ENCODE measurements at regions not wholly inside any gene's neighbourhood (a gene's known extent, or its start where the extent isn't known, plus 50 kb on each side); places are given as distances from the start of the nearest gene placed in this dataset.

DNA sequence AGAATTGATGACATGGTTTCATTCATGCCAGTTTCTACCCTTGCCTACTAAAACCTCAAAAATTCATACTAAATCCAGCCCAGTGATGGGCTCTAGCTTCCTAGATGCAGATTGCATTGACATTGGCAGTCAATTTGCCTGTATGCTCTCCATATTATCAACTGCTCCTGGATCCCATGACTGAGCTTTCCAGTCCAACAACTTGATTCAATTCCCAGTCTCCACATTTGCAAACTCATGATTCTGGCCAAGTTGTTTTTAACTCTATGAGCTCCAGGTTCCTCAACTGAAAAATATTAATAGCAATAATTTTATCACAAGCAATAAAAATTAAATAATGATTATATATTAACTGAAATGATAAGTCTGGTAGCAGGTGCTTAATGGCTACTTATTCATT is 51.0 kb upstream of the DSC1 start:
- no peak overlapping the region for H3K27ac Mint-ChIP-seq
- H3K36me3 Mint-ChIP-seq (ENCODE audit: low read depth), result no peaks in the 10 kb centered on the region
- H3K4me3 Mint-ChIP-seq, result no peak overlapping the region
- H3K9me3 Mint-ChIP-seq, result no peaks in the 10 kb centered on the region
- no peak for DNase-seq
- no peaks in the 10 kb centered on the region for H3K4me1 Mint-ChIP-seq (ENCODE audit: low read depth)
- H3K27me3 Mint-ChIP-seq (ENCODE audit: low read depth), result no peaks in the 10 kb centered on the region
- CTCF ChIA-PET, result no interaction called here
- intact Hi-C loops (cut with micrococcal nuclease), result no loop called here

DNA sequence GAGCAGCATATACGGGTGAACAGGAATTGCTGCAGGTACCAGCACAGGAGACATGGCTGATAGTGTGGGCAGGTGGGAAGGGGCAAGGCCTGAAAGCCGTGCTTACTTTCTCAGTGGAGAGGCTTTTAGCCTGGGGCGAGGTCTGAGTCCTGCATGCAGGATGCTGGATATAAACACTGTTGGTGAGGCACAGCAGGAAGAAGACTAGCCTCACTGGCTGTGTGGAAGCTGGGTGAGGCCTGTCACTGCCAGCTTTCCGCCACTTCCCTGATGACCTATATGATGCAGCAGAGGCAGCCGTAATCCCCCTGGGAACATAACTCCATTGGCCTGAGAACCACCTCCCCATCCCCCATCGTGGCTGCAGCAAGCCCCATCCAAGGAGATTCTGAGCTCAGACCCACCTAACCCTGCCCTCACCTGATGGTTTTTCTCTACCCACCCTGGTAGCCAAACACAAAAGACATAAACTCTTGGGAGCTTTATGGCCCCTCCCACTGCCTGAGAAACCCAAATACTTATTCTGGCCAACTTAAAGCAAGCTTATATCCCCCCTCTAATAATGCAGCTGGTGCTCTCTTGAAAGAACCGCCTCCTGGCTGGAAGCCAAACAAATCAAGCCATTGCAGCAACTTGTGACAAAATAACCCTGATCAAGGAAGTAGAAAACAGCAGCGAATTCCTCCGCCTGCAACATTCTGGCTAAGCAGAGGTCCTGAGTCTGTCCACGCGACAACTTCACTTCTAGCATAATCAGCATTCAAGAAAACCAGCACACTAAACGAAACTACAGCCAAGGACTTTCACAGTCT is 54.6 kb upstream of the DSC1 start:
- Mint-ChIP-seq H3K4me3 (no peak overlapping the region), H3K27me3 (ENCODE audit: low read depth) (no peaks in the 10 kb centered on the region), H3K36me3 (ENCODE audit: low read depth) (no peaks in the 10 kb centered on the region), H3K27ac (no peak overlapping the region), H3K9me3 (peaks cover 12% of the 10 kb centered on the region), H3K4me1 (ENCODE audit: low read depth) (no peaks in the 10 kb centered on the region)
- intact Hi-C loops (cut with micrococcal nuclease), result no loop called here
- CTCF ChIA-PET, result no interaction called here
- no peak for DNase-seq

DNA sequence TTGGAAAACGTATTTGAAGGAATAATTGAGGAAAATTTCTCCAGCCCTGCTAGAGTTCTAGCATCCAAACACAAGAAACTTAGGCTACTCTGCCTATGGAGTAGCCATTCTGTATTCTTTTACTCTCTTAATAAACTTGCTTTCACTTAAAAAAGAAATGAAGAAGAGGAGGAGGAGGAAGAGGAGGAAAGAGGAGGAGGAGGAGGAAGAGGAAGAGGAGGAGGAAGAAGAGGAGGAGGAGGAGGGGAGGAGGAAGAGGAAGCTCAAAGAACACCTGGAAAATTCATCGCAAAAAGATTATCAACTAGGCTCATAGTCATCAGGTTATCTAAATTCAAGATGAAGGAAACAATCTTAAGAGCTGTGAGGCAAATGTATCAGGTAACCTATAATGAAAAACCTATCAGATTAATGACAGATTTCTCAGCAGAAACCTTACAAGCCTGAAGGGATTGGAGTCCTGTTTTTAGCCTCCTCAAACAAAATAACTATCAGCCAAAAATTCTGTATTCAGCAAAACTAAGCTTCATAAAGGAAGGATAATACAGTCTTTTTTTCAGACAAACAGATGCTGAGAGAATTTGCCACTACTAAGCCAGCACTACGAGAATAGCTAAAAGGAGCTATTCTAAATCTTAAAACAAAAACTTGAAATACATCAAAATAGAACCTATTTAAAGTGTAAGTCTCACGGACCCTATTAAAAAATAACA is 56.2 kb upstream of the DSC1 start:
- Mint-ChIP-seq H3K9me3 (peaks cover 15% of the 10 kb centered on the region), H3K27me3 (ENCODE audit: low read depth) (no peaks in the 10 kb centered on the region), H3K4me1 (ENCODE audit: low read depth) (no peaks in the 10 kb centered on the region), H3K36me3 (ENCODE audit: low read depth) (no peaks in the 10 kb centered on the region), H3K27ac (no peak overlapping the region), H3K4me3 (no peak overlapping the region)
- CTCF ChIA-PET, result no interaction called here
- no peak for DNase-seq
- intact Hi-C loops (cut with micrococcal nuclease), result no loop called here

DNA sequence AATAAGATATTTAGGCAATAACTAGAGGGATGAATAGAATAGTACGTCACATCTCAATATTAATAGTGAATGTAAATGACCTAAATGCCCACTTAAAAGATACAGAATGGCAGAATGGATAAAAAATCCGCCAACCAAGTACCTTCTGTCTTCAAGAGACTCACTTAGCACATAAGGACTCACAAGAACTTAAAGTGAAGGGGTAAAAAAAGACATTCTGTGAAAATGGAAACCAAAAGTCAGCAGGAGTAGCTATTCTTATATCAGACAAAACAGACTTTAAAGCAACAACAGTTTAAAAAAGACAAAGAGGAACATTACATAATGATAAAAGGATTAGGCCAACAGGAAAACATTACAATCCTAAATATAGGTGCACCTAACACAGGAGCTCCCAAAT is 56.7 kb upstream of the DSC1 start:
- Mint-ChIP-seq H3K9me3 (peaks cover 15% of the 10 kb centered on the region), H3K4me3 (no peak overlapping the region), H3K36me3 (ENCODE audit: low read depth) (no peaks in the 10 kb centered on the region), H3K27me3 (ENCODE audit: low read depth) (no peaks in the 10 kb centered on the region), H3K27ac (no peak overlapping the region), H3K4me1 (ENCODE audit: low read depth) (no peaks in the 10 kb centered on the region)
- CTCF ChIA-PET, result no interaction called here
- DNase-seq, result no peak
- intact Hi-C loops (cut with micrococcal nuclease), result no loop called here

DNA sequence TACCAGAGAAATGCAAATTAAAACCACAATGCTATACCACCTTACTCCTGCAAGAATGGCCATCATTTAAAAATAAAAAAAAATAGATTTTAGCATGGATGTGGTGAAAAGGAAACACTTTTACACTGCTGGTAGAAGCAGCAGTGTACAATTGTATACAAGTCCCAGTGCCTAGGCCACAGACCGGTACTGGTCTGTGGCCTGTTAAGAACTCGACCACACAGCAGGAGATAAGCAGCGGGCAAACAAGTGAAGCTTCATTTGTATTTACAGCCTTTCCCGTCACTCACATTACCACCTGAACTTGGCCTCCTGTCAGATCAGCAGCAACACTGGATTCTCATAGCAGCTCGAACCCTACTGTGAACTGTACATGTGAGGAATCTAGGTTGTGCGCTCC is 60.7 kb upstream of the DSC1 start:
- Mint-ChIP-seq H3K9me3 (peaks cover 17% of the 10 kb centered on the region), H3K36me3 (ENCODE audit: low read depth) (no peaks in the 10 kb centered on the region), H3K27ac (no peak overlapping the region), H3K4me3 (no peak overlapping the region), H3K4me1 (ENCODE audit: low read depth) (no peaks in the 10 kb centered on the region), H3K27me3 (ENCODE audit: low read depth) (no peaks in the 10 kb centered on the region)
- intact Hi-C loops (cut with micrococcal nuclease), result no loop called here
- DNase-seq, result no peak
- CTCF ChIA-PET, result no interaction called here

DNA sequence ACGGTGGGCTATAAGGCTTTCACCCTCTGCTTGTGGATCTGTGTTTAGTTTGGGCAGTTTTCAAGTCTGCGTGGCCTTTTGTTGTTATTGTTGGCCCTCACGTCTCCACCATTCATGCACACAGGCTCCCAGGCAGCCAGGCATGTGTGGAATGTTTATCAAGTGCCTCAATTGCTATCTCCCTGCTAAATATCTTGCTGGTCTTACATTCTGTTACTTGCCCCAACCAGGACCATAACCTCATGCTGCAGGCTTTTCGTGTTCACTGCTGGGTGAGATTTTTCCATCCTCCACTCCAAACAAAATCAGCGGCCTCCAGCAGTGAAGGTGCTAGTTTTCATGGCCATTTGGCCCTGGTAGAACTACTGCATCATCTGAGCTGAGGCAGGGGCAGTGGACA is 63.0 kb upstream of the DSC1 start:
- intact Hi-C loops (cut with micrococcal nuclease), result no loop called here
- Mint-ChIP-seq H3K9me3 (peaks cover 9% of the 10 kb centered on the region), H3K27ac (no peak overlapping the region), H3K4me1 (ENCODE audit: low read depth) (no peaks in the 10 kb centered on the region), H3K4me3 (no peak overlapping the region), H3K27me3 (ENCODE audit: low read depth) (no peaks in the 10 kb centered on the region), H3K36me3 (ENCODE audit: low read depth) (no peaks in the 10 kb centered on the region)
- CTCF ChIA-PET, result interaction anchor here (0.6 kb wide), 1 partner anchor 1182 kb away, joined by 3 read pairs; no protein-coding TSS in a partner anchor
- DNase-seq, result no peak

DNA sequence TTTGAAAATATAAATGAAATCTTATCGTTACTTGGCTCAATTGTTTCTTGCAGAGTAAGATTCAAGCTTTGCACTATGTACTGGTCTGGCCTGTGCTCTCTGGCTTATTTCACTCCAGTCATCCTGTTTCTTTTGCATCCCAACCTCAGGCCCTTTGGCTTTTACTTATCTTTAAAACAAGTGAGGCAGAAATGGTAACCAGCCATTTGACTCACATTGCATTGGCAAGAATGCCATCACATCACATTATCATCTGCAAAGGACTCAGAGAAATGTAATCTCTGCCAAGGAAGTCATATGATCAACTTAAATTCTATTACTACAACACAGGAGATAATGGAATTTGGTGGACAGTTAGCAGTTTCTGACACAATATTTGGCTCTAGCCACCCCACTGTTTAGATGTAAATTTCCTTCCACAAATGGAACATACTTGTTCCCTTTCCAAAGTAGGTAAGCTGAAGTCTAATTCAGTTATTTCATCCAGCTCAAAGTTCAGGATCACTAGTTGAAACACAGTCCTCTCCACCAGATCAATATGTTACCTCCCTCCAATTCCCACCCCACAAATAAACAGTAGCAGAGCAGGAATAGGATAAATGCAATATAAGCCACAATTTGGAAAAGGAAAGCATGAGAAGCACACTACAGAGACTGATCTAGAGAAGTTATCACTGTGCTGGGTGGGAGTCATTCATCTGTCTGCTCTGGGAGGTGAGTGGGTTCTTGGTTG is 65.0 kb upstream of the DSC1 start:
- H3K36me3 Mint-ChIP-seq (ENCODE audit: low read depth), result no peaks in the 10 kb centered on the region
- DNase-seq, result no peak
- no peaks in the 10 kb centered on the region for H3K4me1 Mint-ChIP-seq (ENCODE audit: low read depth)
- peaks cover 2% of the 10 kb centered on the region for H3K9me3 Mint-ChIP-seq
- H3K27ac Mint-ChIP-seq, result no peak overlapping the region
- no peaks in the 10 kb centered on the region for H3K27me3 Mint-ChIP-seq (ENCODE audit: low read depth)
- CTCF ChIA-PET, result no interaction called here
- H3K4me3 Mint-ChIP-seq, result no peak overlapping the region
- intact Hi-C loops (cut with micrococcal nuclease), result no loop called here

DNA sequence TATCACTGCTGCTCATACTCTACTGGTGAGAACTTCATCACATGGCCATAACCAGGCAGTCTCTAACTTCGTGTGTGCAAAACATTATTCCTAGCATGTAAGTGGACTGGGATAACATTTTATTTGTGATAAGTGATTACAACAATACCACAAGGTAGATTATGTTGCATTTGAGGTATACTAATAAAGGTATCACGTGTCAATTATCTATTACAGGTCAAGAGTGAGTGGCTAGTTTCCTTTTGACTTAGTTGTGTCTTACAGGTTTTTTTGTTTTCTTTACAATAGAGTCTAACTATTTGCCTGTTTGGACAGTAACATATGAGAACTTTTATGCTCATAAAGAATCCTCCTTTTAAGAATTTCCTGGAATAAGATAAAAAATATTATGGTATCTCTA is 67.2 kb upstream of the DSC1 start:
- Mint-ChIP-seq H3K27me3 (ENCODE audit: low read depth) (no peaks in the 10 kb centered on the region), H3K4me1 (ENCODE audit: low read depth) (peaks cover 2% of the 10 kb centered on the region), H3K27ac (no peak overlapping the region), H3K4me3 (no peak overlapping the region), H3K9me3 (peaks cover 2% of the 10 kb centered on the region), H3K36me3 (ENCODE audit: low read depth) (no peaks in the 10 kb centered on the region)
- CTCF ChIA-PET, result interaction anchor here (0.7 kb wide), 1 partner anchor 35 kb away, joined by 3 read pairs; no protein-coding TSS in a partner anchor
- no peak for DNase-seq
- intact Hi-C loops (cut with micrococcal nuclease), result no loop called here

DNA sequence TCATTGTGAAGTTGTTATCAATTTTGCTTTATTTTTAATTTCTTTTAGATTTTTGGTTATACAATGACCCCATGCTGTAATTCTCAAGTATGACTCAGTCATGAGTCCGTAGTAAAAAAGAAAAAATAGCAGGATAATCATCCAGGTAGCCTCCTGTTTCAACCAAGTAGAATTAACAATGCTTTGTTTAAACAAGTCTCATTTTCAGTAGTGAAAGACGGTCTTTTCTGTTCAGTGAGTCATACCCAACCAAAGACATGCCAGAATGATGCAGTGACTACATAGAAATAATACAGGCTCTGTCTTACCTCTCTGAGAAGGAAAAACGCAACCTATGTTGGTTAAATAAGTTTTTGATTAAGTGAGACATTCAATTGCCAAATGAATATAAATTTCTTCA is 67.8 kb upstream of the DSC1 start:
- Mint-ChIP-seq H3K4me3 (no peak overlapping the region), H3K27me3 (ENCODE audit: low read depth) (no peaks in the 10 kb centered on the region), H3K27ac (no peak overlapping the region), H3K9me3 (peaks cover 2% of the 10 kb centered on the region), H3K36me3 (ENCODE audit: low read depth) (no peaks in the 10 kb centered on the region), H3K4me1 (ENCODE audit: low read depth) (peaks cover 2% of the 10 kb centered on the region)
- CTCF ChIA-PET, result interaction anchor here (0.7 kb wide), 1 partner anchor 35 kb away, joined by 3 read pairs; no protein-coding TSS in a partner anchor
- no peak for DNase-seq
- intact Hi-C loops (cut with micrococcal nuclease), result no loop called here

DNA sequence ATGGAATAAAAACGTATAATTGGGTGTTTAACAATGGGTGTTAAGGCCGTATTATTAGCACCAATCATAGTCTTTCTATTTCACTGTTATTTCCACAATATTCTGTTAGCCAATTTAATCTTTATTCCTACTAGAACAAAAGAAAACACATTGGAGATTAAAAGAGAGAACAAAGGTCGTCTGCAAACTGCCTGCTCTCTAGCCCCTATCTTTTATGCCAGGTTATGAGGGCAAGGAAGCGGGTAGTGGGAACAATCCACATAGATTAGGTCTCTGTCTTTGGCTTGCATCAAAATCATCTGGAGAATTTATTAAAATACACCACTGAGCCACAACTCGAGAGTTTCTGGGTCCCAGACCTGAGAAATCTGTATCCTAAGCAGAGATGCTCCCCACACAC is 69.4 kb upstream of the DSC1 start:
- no peak overlapping the region for H3K27ac Mint-ChIP-seq
- H3K36me3 Mint-ChIP-seq (ENCODE audit: low read depth), result no peaks in the 10 kb centered on the region
- no peak for DNase-seq
- CTCF ChIA-PET, result no interaction called here
- peaks cover 2% of the 10 kb centered on the region for H3K9me3 Mint-ChIP-seq
- no peaks in the 10 kb centered on the region for H3K27me3 Mint-ChIP-seq (ENCODE audit: low read depth)
- H3K4me1 Mint-ChIP-seq (ENCODE audit: low read depth), result peaks cover 2% of the 10 kb centered on the region
- no peak overlapping the region for H3K4me3 Mint-ChIP-seq
- intact Hi-C loops (cut with micrococcal nuclease), result no loop called here

DNA sequence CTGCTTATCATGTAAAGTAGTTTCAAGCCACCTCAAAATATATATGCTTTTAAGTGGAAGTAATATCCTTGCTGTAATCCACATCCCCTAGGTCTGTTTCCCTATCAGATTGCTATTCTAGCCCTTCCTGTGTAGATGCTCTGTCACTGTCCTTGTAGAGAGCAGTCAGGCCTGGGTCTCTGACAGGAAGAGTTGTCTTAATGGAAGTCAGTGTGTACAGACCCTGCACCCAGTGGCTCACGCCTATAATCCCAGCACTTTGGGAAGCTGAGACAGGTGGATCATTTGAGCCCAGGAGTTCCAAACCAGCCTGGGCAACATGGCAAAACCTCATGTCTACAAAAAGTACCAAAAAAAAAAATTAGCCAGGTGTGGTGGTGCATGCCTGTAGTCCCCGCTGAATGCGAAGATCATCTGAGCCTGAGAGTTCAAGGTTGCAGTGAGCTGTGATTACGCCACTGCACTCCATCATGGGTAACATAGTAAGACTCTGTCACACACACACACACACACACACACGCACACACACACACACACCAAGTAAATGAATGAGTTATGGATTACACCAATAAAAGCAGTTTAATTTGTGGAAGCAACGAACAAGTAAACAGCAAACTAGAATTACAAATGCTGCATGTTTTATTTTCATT is 70.2 kb upstream of the DSC1 start:
- CTCF ChIA-PET, result no interaction called here
- intact Hi-C loops (cut with micrococcal nuclease), result no loop called here
- Mint-ChIP-seq H3K9me3 (no peaks in the 10 kb centered on the region), H3K4me1 (ENCODE audit: low read depth) (peaks cover 2% of the 10 kb centered on the region), H3K27me3 (ENCODE audit: low read depth) (no peaks in the 10 kb centered on the region), H3K36me3 (ENCODE audit: low read depth) (no peaks in the 10 kb centered on the region), H3K27ac (no peak overlapping the region), H3K4me3 (no peak overlapping the region)
- no peak for DNase-seq

DNA sequence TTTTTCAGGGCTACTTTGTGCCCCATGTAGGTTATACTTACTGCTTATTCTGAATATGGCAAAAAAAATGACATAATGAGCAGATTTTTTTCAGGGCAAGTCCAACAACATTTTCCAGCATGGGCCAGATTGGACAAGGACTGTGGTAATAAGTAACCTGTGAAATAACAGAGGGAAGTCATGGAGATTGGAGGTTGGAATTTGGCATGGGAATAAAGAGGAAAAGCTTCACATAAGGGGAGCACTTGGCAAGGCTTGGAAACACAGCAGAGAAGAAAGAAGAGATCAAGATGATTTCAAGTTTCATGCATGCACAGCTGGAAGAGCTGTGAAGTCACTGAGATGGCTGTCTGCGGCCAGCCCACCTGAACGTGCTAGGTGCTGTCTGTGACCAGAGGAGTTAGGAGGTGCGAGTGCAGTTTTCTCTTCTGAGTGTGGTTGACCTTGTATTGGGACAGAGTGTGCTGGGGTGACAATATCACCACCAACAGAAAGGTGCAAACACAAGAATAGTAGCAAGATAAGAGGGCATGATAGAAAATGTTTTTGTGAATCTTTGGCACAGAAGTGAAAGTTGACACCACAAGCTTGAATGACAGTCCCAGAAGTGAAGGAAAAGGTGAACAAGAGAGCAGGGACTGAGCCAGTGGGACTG is 71.1 kb upstream of the DSC1 start:
- CTCF ChIA-PET, result no interaction called here
- intact Hi-C loops (cut with micrococcal nuclease), result no loop called here

More for the DNA sequence above, 71.1 kb upstream of the DSC1 start:
- peaks cover 2% of the 10 kb centered on the region for H3K4me1 Mint-ChIP-seq (ENCODE audit: low read depth)
- H3K27me3 Mint-ChIP-seq (ENCODE audit: low read depth), result no peaks in the 10 kb centered on the region
- H3K27ac Mint-ChIP-seq, result no peak overlapping the region
- H3K4me3 Mint-ChIP-seq, result no peak overlapping the region
- no peaks in the 10 kb centered on the region for H3K9me3 Mint-ChIP-seq
- H3K36me3 Mint-ChIP-seq (ENCODE audit: low read depth), result no peaks in the 10 kb centered on the region
- DNase-seq, result no peak

Data from activated naive CD4-positive, alpha-beta T cell treated with anti-CD3 and anti-CD28 coated beads for 36 hours (primary cell).